Psoas muscle (tissue), 7 donors: ENCODE measurements at regions not wholly inside any gene's neighbourhood (a gene's known extent, or its start where the extent isn't known, plus 50 kb on each side); places are given as distances from the start of the nearest gene placed in this dataset.

Experiments
- ATAC-seq, 4 donors: fragments of 200-7000 bp; cut with Tn5 transposase; one replicate each; pipeline ENCODE4 v1.9.1; 2020; ENCODE audit warnings: moderate library complexity in 3 of 4, mild to moderate bottlenecking in 2 of 4
- DNase-seq, 2 donors: peaks; one replicate each; pipeline ENCODE4 v3.0.0-alpha.2; 2020
- H3K27ac ChIP-seq: fragments of 200-600 bp; one replicate; pipeline ENCODE4 v1.8.0; 2022
- H3K27me3 ChIP-seq, 3 donors: fragments of 200-600 bp in 1 of 3; one replicate each; pipeline versions ENCODE4 v1.6.1 to v1.8.0; 2013 to 2022; ENCODE audit warnings: low read length in 2 of 3, mild to moderate bottlenecking in 2 of 3, moderate library complexity in 1 of 3; ENCODE audit not compliant: insufficient read depth in 3 of 3
- H3K36me3 ChIP-seq, 2 donors: fragments of 200-600 bp in 1 of 2; one replicate each; pipeline versions ENCODE4 v1.6.1 to v1.8.0; 2013 to 2022; ENCODE audit warnings: low read depth in 1 of 2, mild to moderate bottlenecking in 1 of 2, moderate library complexity in 1 of 2; ENCODE audit not compliant: insufficient read depth in 1 of 2
- H3K4me1 ChIP-seq: fragments of 200-600 bp; one replicate; pipeline ENCODE4 v1.8.0; 2022
- H3K4me3 ChIP-seq: fragments of 200-600 bp; one replicate; pipeline ENCODE4 v1.8.0; 2022; ENCODE audit warnings: mild to moderate bottlenecking
- H3K9me3 ChIP-seq: fragments of 200-600 bp; one replicate; pipeline ENCODE4 v1.8.0; 2022
- WGBS, 3 donors: extraction: QIAGEN DNeasy Blood & Tissue Kit; methylation state at CpG; one replicate each; pipeline versions ENCODE4 v1.1.6 to v1.1.7; 2013; 5-methylcytosine and 5-hydroxymethylcytosine counted together
- intact Hi-C, 2 donors: fragments of 100-400 bp; cut with DNase I; formaldehyde crosslinking; loops; one replicate each; pipeline versions ENCODE4 v1.11.0 to v1.14.2; 2022
- TF ChIP-seq, protein P1 (sequence below): fragments of 200-600 bp; IDR thresholded peaks from one replicate; pipeline ENCODE4 v1.8.0; 2022; ENCODE audit warnings: antibody characterized with exemption
- donor health status: healthy with polysubstance abuse.
- donor health status: DM: no; HTN: no; CAD: no; lungs with moderate emphysema.
- donor health status: Bipolar disorder and iron deficiency.
- donor health status: healthy.
- donor health status: DM: yes; HTN: yes; CAD: no.
- donor health status: DM: no; HTN: no; CAD: no.
- donor health status: DM: yes; HTN: yes; CAD: no.

DNA sequence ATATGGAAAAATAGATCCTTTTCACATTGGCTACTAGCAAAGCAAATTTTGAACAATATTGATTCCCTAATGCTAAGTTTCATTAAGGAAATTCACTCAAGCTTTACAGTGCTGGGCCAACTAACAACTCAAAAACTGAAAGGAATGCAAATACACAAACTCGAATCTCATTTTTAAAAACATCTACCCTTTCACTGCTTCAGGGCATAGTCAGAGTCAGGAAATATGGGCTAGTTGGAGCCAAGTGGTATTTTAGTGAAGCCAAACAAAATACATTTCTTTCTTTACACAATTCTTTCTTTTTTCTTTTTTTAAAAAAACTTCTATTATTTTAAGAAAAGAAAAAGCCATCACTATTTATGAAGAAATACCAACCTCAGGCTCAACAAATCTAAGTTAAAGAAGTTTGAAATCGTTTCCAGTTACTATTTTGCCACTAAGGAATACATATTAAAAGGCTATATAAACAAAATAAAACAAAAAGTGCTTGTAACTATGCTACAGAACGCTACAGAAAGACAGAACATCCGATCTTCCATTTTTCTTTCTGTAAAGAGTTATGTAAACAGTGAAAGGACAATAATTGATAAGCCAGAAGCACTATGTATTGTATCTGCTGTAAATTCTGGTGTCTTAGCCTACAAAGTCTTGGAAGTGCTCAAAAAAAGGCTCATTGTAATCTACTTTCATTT lies 113.6 kb upstream of the STK17B start:
- TF ChIP-seq, protein P1, sequence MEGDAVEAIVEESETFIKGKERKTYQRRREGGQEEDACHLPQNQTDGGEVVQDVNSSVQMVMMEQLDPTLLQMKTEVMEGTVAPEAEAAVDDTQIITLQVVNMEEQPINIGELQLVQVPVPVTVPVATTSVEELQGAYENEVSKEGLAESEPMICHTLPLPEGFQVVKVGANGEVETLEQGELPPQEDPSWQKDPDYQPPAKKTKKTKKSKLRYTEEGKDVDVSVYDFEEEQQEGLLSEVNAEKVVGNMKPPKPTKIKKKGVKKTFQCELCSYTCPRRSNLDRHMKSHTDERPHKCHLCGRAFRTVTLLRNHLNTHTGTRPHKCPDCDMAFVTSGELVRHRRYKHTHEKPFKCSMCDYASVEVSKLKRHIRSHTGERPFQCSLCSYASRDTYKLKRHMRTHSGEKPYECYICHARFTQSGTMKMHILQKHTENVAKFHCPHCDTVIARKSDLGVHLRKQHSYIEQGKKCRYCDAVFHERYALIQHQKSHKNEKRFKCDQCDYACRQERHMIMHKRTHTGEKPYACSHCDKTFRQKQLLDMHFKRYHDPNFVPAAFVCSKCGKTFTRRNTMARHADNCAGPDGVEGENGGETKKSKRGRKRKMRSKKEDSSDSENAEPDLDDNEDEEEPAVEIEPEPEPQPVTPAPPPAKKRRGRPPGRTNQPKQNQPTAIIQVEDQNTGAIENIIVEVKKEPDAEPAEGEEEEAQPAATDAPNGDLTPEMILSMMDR: no peak
- DNase-seq (no peak), ATAC-seq (no peak)
- Histone ChIP-seq H3K27ac (no peak overlapping the region), H3K27me3 (no peaks in the 10 kb centered on the region), H3K36me3 (no peaks in the 10 kb centered on the region), H3K4me3 (no peak overlapping the region), H3K4me1 (peaks cover 7% of the 10 kb centered on the region), H3K9me3 (no peaks in the 10 kb centered on the region)
- WGBS, 3 donors: 59 to 67% (median 63%) methylated on average over 4 of the region's 4 CpGs
- intact Hi-C loops: loop anchor here in 1 of 2 donors (5.0 kb wide), 1 partner anchor 113 kb away; the partner anchor contains the start of gene STK17B

DNA sequence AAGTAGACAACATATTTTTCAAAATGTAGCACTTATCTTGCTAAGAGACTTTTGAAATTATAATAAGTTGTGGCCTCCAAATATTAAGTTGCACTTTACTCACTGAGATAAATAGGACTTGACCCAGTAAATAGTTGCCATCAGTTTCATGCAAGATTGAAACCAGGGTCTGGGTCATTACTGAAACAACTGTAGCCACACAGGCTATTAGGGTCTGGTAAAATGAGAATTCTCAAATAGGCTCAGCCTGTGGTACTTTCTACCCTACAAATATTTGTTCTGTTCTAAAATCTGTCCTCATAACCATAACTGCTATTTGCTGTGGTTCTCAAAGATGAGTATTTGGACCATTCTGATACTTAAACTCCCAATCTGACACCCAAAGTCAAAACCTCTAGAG lies 115.4 kb upstream of the STK17B start:
- intact Hi-C loops: no loop called here
- ATAC-seq: no peak

DNA sequence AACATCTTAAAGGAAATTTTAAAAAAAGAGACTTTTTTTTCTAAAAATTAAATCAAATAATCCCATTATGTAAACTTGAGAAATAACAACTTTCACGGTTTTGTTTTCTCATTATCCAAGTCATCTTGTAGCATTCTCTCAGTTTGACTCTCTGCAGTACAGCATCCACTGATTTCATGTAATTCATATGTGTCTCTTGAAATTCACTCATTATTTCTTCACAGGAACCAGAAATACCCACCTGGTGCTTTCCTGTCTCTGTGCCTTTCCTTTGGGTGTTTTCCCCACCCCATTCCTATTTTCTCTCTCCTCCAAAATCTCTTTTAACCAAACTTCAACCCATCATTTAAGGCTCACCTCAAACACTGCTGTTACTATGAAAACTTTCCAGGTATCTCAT lies 116.1 kb upstream of the STK17B start:
- Histone ChIP-seq H3K4me1 (peaks cover 7% of the 10 kb centered on the region), H3K4me3 (no peak overlapping the region), H3K27me3 (no peaks in the 10 kb centered on the region), H3K9me3 (no peaks in the 10 kb centered on the region), H3K27ac (no peak overlapping the region), H3K36me3 (no peaks in the 10 kb centered on the region)
- intact Hi-C loops: no loop called here
- ATAC-seq (no peak), DNase-seq (no peak)
- TF ChIP-seq, protein P1: no peak
- WGBS, 3 donors: 84 to 97% (median 94%) methylated on average over 1 of the region's 1 CpG

More for the DNA sequence above, 115.4 kb upstream of the STK17B start:
- H3K27me3 ChIP-seq: no peaks in the 10 kb centered on the region
- TF ChIP-seq, protein P1: no peak
- H3K4me1 ChIP-seq: peaks cover 7% of the 10 kb centered on the region
- no peak for DNase-seq
- no peaks in the 10 kb centered on the region for H3K9me3 ChIP-seq
- no peaks in the 10 kb centered on the region for H3K36me3 ChIP-seq
- H3K4me3 ChIP-seq: no peak overlapping the region
- no peak overlapping the region for H3K27ac ChIP-seq

DNA sequence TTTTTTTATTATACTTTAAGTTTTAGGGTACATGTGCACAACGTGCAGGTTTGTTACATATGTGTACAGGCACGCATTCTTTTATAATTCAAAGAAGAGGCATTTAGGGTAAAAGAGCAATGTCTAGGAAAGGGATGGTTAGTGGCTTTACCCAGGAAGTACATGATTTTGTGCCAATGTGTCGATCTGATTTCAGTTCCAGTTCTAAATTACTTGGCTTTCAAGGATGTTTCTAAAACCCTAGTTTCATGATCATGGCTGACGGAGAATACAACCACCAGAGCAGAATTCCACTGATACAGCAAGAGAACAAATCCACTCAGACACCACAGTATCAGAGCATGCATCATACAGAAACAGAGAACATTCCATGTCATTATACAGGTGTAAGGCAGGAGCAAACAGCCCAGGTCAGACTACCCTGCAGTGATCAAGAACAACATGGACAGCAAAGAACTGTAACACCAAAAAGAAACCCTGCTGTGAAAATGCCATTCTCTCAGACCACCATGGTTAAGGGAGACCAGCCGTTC lies 116.7 kb upstream of the STK17B start:
- TF ChIP-seq, protein P1: no peak
- intact Hi-C loops: no loop called here
- no peak overlapping the region for H3K4me3 ChIP-seq
- H3K27ac ChIP-seq: no peak overlapping the region
- H3K4me1 ChIP-seq: peaks cover 7% of the 10 kb centered on the region
- H3K27me3 ChIP-seq: no peaks in the 10 kb centered on the region
- no peaks in the 10 kb centered on the region for H3K9me3 ChIP-seq
- DNase-seq: no peak
- 49 to 56% (median 52%) methylated on average over 5 of the region's 5 CpGs for WGBS, 3 donors
- ATAC-seq: no peak
- H3K36me3 ChIP-seq: no peaks in the 10 kb centered on the region

DNA sequence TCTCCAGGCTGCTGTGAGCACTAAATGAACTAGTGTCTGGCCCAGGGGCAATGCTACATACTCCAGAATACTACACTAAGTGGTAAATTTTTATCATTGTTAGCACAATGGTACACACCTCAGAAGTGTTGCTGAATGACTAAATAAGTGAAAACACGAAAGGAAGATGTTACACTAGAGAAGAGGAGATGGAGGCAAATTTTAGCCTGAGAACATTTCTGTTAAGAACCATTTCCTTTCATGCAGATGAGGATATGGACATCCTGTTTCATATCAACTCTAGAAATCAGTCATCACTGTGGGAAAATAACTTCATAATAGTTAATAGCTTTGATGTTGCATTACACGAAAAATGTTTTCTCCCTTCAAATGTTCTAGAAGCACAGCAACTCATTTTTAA lies 117.6 kb upstream of the STK17B start:
- TF ChIP-seq, protein P1: no peak
- no peaks in the 10 kb centered on the region for H3K36me3 ChIP-seq
- DNase-seq (no peak), ATAC-seq (no peak)
- intact Hi-C loops: no loop called here
- H3K27me3 ChIP-seq: no peaks in the 10 kb centered on the region
- no peaks in the 10 kb centered on the region for H3K9me3 ChIP-seq
- peaks cover 7% of the 10 kb centered on the region for H3K4me1 ChIP-seq
- 64 to 75% (median 68%) methylated on average over 2 of the region's 2 CpGs for WGBS, 3 donors
- H3K27ac ChIP-seq: no peak overlapping the region
- no peak overlapping the region for H3K4me3 ChIP-seq
